ENCODE measurements at regions not wholly inside any gene's neighbourhood (a gene's known extent, or its start where the extent isn't known, plus 50 kb on each side); places are given as distances from the start of the nearest gene placed in this dataset.

- TF ChIP-seq CTCF (IDR thresholded peaks at IDR 0.05) (no peak), POLR2A (IDR thresholded peaks at IDR 0.05) (no peak), POLR2AphosphoS5 (IDR thresholded peaks at IDR 0.05; ENCODE audit: insufficient read depth in 1 of 2, low read depth in 1 of 2) (no peak)
Observed at GRCh38 chr17:65433157-65433556, 128.3 kb downstream of the AXIN2 start.

Measured in vagina (tissue), 2 donors.